OCI-LY3 (cell line): ENCODE measurements at regions not wholly inside any gene's neighbourhood (a gene's known extent, or its start where the extent isn't known, plus 50 kb on each side); places are given as distances from the start of the nearest gene placed in this dataset.

Experiments used
- CTCF ChIP-seq: fragments of 200-600, 300-600 bp; sonication (generic); IDR thresholded peaks from 2 replicates; pipeline ENCODE4 v1.5.1; 2014; ENCODE audit warnings: antibody characterized with exemption, low read length, low read depth
- EZH2phosphoT487 ChIP-seq: fragments of 200-600 bp; shearing (Covaris generic); IDR thresholded peaks from 2 replicates; pipeline ENCODE4 v1.6.1; 2018; ENCODE audit warnings: antibody characterized with exemption, mixed run types, low read depth

GRCh38 chr17:21540502-21540901, 151.8 kb upstream of the KCNJ18 start:
- TF ChIP-seq CTCF (no peak), EZH2phosphoT487 (no peak)
